H1 (cell line): ENCODE measurements at regions not wholly inside any gene's neighbourhood (a gene's known extent, or its start where the extent isn't known, plus 50 kb on each side); places are given as distances from the start of the nearest gene placed in this dataset.

Experiments
- BACH1 ChIP-seq: IDR thresholded peaks from 2 replicates; pipeline ENCODE4 v1.6.1; 2012; ENCODE audit warnings: low read length, improper control_type of control experiment
- TAF1 ChIP-seq: IDR thresholded peaks from 2 replicates; pipeline ENCODE4 v1.6.1; 2011; ENCODE audit warnings: mild to moderate bottlenecking, low read depth, low read length
- TBP ChIP-seq: IDR thresholded peaks from 2 replicates; pipeline ENCODE4 v1.6.1; 2011; ENCODE audit warnings: low read depth, low read length, improper control_type of control experiment

GRCh38 chr3:13167064-13167743 lies 94.0 kb upstream of the IQSEC1 start (continued):
- TF ChIP-seq BACH1 (no peak), TBP (no peak), TAF1 (no peak)
